HEK293 (cell line): ENCODE measurements at regions not wholly inside any gene's neighbourhood (a gene's known extent, or its start where the extent isn't known, plus 50 kb on each side); places are given as distances from the start of the nearest gene placed in this dataset.

ENCODE experiments used
- PBX3 ChIP-seq: sonication (generic); formaldehyde crosslinking; IDR thresholded peaks from 2 replicates; pipeline ENCODE4 v1.8.1; 2022; ENCODE audit warnings: mild to moderate bottlenecking, moderate library complexity, missing genetic modification reagents
- TF ChIP-seq, protein P1 (sequence below): fragments of 450-650 bp; IDR thresholded peaks from 2 replicates; pipeline ENCODE4 v1.5.1; 2018; ENCODE audit warnings: missing biosample characterization, missing genetic modification characterization

- TF ChIP-seq PBX3 (CRISPR knock-in tag) = no peak
- TF ChIP-seq, protein P1, sequence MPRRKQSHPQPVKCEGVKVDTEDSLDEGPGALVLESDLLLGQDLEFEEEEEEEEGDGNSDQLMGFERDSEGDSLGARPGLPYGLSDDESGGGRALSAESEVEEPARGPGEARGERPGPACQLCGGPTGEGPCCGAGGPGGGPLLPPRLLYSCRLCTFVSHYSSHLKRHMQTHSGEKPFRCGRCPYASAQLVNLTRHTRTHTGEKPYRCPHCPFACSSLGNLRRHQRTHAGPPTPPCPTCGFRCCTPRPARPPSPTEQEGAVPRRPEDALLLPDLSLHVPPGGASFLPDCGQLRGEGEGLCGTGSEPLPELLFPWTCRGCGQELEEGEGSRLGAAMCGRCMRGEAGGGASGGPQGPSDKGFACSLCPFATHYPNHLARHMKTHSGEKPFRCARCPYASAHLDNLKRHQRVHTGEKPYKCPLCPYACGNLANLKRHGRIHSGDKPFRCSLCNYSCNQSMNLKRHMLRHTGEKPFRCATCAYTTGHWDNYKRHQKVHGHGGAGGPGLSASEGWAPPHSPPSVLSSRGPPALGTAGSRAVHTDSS (tag by site-specific recombination) = no peak
These were observed 97.8 kb upstream of the MAF start for GRCh38 chr16:79698341-79698753.
